ENCODE measurements at regions not wholly inside any gene's neighbourhood (a gene's known extent, or its start where the extent isn't known, plus 50 kb on each side); places are given as distances from the start of the nearest gene placed in this dataset.

DNA sequence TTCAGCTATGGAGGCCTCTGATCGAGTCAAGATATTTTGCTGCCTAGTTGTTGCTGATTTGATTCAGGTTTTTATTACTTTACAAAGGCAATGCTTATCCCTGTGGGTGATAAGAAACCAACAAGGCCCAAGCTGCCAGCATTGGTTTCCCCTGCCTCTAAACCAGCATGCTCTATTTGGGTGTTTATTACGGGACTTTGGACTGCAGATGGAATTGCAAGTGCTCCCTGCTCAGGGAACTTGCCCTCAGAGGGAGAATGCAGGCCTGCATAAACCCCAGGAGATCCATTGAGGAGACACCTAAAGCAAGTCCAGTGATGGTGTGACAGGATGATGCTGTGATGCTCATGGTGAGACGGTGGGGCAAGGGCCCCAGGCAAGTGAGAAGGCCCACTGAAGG lies 172.1 kb downstream of the VAPA start:
- TF ChIP-seq, protein P1, sequence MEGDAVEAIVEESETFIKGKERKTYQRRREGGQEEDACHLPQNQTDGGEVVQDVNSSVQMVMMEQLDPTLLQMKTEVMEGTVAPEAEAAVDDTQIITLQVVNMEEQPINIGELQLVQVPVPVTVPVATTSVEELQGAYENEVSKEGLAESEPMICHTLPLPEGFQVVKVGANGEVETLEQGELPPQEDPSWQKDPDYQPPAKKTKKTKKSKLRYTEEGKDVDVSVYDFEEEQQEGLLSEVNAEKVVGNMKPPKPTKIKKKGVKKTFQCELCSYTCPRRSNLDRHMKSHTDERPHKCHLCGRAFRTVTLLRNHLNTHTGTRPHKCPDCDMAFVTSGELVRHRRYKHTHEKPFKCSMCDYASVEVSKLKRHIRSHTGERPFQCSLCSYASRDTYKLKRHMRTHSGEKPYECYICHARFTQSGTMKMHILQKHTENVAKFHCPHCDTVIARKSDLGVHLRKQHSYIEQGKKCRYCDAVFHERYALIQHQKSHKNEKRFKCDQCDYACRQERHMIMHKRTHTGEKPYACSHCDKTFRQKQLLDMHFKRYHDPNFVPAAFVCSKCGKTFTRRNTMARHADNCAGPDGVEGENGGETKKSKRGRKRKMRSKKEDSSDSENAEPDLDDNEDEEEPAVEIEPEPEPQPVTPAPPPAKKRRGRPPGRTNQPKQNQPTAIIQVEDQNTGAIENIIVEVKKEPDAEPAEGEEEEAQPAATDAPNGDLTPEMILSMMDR (IDR thresholded peaks at IDR 0.05; ENCODE audit: poor library complexity) = no peak
- TF ChIP-seq EZH2 (IDR thresholded peaks at IDR 0.05; ENCODE audit: borderline replicate concordance) = no peak

Data from hepatocyte (in vitro differentiated cells).